CD14-positive monocyte (primary cell): ENCODE measurements at regions not wholly inside any gene's neighbourhood (a gene's known extent, or its start where the extent isn't known, plus 50 kb on each side); places are given as distances from the start of the nearest gene placed in this dataset.

Source experiments
- DNase-seq, 3 donors: peaks; one replicate each; pipeline ENCODE4 v3.0.0-alpha.2; 2011 to 2022
- H2AFZ ChIP-seq: 2 replicates; pipeline ENCODE4 v1.6.0; 2012; ENCODE audit warnings: mild to moderate bottlenecking, low read depth, low read length, inconsistent platforms; ENCODE audit not compliant: insufficient read depth, poor library complexity, severe bottlenecking
- H3K27ac ChIP-seq, 2 donors: 1 replicate in 1 of 2; 2 replicates in 1 of 2; pipeline ENCODE4 v1.5.1; 2012 to 2013; ENCODE audit warnings: low read length in 2 of 2, control low read depth in 1 of 2, inconsistent platforms in 1 of 2, low read depth in 1 of 2, mild to moderate bottlenecking in 1 of 2
- H3K27me3 ChIP-seq, 2 donors: one replicate each; pipeline versions ENCODE4 v1.6.0 to v1.6.1; 2011 to 2013; ENCODE audit warnings: low read length in 2 of 2; ENCODE audit not compliant: control insufficient read depth in 2 of 2, insufficient read depth in 2 of 2
- H3K36me3 ChIP-seq, 2 donors: replicated peaks in 1 of 2; 1 replicate in 1 of 2; 2 replicates in 1 of 2; pipeline versions ENCODE4 v1.5.1 to v1.6.1; 2012 to 2013; ENCODE audit warnings: low read length in 2 of 2, control low read depth in 1 of 2, inconsistent platforms in 1 of 2, mild to moderate bottlenecking in 1 of 2; ENCODE audit not compliant: insufficient read depth in 2 of 2, control insufficient read depth in 1 of 2
- H3K4me1 ChIP-seq, 2 donors: 1 replicate in 1 of 2; 2 replicates in 1 of 2; pipeline versions ENCODE4 v1.5.1 to v1.6.1; 2012 to 2013; ENCODE audit warnings: low read length in 2 of 2, control low read depth in 1 of 2, inconsistent platforms in 1 of 2, mild to moderate bottlenecking in 1 of 2, moderate library complexity in 1 of 2; ENCODE audit not compliant: insufficient read depth in 2 of 2, control insufficient read depth in 1 of 2
- H3K4me2 ChIP-seq: replicated peaks from 2 replicates; pipeline ENCODE3; 2012; ENCODE audit warnings: low read length, moderate library complexity, mild to moderate bottlenecking; ENCODE audit not compliant: poor library complexity, severe bottlenecking; ENCODE audit errors: extremely low read depth
- H3K4me3 ChIP-seq, 3 experiments: fragments of 200-600 bp in 1 of 3; sonication (generic) in 1 of 3; replicated peaks in 1 of 3; 1 replicate in 2 of 3; 2 replicates in 1 of 3; pipeline ENCODE4 v1.5.1; 2011 to 2013; ENCODE audit warnings: low read length in 3 of 3, mild to moderate bottlenecking in 3 of 3, control low read depth in 2 of 3, low read depth in 2 of 3, inconsistent platforms in 1 of 3, moderate library complexity in 1 of 3
- H3K79me2 ChIP-seq: 2 replicates; pipeline ENCODE4 v1.6.0; 2012; ENCODE audit warnings: mild to moderate bottlenecking, control low read depth, inconsistent platforms, low read length, moderate library complexity; ENCODE audit not compliant: insufficient read depth
- H3K9ac ChIP-seq: 2 replicates; pipeline ENCODE4 v1.6.0; 2017; ENCODE audit warnings: low read length, mild to moderate bottlenecking; ENCODE audit not compliant: insufficient read depth, poor library complexity, severe bottlenecking
- H3K9me3 ChIP-seq, 2 donors: replicated peaks in 1 of 2; 1 replicate in 1 of 2; 2 replicates in 1 of 2; pipeline versions ENCODE4 v1.5.1 to v1.6.1; 2012 to 2013; ENCODE audit warnings: low read length in 2 of 2, control low read depth in 1 of 2; ENCODE audit not compliant: control insufficient read depth in 1 of 2, insufficient read depth in 1 of 2
- H4K20me1 ChIP-seq: 2 replicates; pipeline ENCODE4 v1.6.0; 2012; ENCODE audit warnings: mild to moderate bottlenecking, low read length, control low read depth, moderate library complexity; ENCODE audit not compliant: insufficient read depth
- H3K27ac Mint-ChIP-seq, 7 donors: one replicate each; pipeline ENCODE4 v1.8.0; 2020; ENCODE audit warnings: mild to moderate bottlenecking in 7 of 7, mixed read lengths in 7 of 7, moderate library complexity in 6 of 7, inconsistent platforms in 2 of 7
- H3K27me3 Mint-ChIP-seq, 3 donors: one replicate each; pipeline ENCODE4 v1.8.0; 2021 to 2022; ENCODE audit warnings: low read depth in 3 of 3, mild to moderate bottlenecking in 3 of 3, mixed read lengths in 3 of 3, moderate library complexity in 3 of 3, inconsistent platforms in 1 of 3
- H3K36me3 Mint-ChIP-seq, 2 donors: one replicate each; pipeline ENCODE4 v1.8.0; 2020; ENCODE audit warnings: mixed read lengths in 2 of 2, inconsistent platforms in 1 of 2, mild to moderate bottlenecking in 1 of 2
- H3K4me1 Mint-ChIP-seq: one replicate; pipeline ENCODE4 v1.8.0; 2020; ENCODE audit warnings: mild to moderate bottlenecking, mixed read lengths
- H3K4me3 Mint-ChIP-seq, 2 donors: one replicate each; pipeline ENCODE4 v1.8.0; 2020; ENCODE audit warnings: mild to moderate bottlenecking in 2 of 2, mixed read lengths in 2 of 2, moderate library complexity in 1 of 2
- H3K9me3 Mint-ChIP-seq, 7 donors: one replicate each; pipeline ENCODE4 v1.8.0; 2020 to 2022; ENCODE audit warnings: mixed read lengths in 7 of 7, mild to moderate bottlenecking in 6 of 7, moderate library complexity in 6 of 7, inconsistent platforms in 2 of 7
- WGBS: methylation state at CpG from one replicate; pipeline ENCODE4 v1.1.5; 2013; ENCODE audit warnings: missing lambda C conversion rate; ENCODE audit not compliant: insufficient coverage; 5-methylcytosine and 5-hydroxymethylcytosine counted together
- intact Hi-C, 2 donors: fragments of 100-400 bp; cut with micrococcal nuclease; formaldehyde crosslinking; loops; one replicate each; pipeline versions ENCODE4 v1.15.0 to v1.15.1; 2023
- TF ChIP-seq, protein P1 (sequence below): fragments of 200-600 bp; IDR thresholded peaks from one replicate; pipeline ENCODE4 v1.8.0; 2022; ENCODE audit warnings: antibody characterized with exemption, mild to moderate bottlenecking

DNA sequence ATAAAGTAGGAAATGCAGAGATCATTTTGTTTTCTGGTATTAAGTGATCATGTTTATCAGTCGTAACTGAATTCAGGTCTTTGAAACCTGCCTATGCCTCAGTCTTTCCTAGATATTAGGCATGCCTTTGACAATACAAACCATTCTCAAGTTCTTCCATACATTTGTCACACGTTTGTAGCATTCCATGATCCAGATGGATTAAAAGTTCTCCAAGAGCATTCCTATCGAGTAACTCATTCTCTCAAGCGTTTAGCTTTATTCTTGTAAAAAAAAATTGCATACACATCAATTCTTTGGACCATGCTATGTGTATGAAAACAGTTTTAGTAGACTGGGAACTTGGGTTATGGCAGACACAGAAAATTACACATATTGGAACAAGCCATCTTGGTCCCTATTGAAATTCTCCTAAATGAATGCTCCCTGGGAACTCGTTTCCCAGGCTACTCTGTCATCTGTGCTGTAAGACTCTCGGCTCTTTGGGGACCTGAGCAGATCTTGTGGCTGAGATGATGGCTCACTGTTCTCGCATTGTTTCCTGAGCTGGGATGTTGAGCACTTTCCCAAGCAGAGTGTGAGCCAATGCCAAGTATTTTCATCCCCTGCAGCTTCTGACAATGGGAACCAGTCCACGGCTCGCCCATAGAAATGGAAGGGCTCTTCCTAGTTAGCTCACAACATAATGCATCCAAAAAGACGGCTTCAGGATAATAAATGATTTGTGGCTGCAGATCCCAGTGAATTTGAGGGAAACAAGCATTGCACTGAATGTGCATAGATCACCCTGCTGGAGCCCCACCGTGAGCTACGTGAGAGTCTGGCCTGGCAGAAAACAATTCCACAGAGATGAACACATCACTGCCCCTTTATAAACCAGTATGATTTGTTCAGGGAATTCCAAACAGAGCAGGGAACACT is 230.2 kb downstream of the IRX1 start:
- no peak overlapping the region for H3K4me2 ChIP-seq
- no peaks in the 10 kb centered on the region for H3K4me1 ChIP-seq
- no peaks in the 10 kb centered on the region for H3K27me3 ChIP-seq
- no peak overlapping the region for H3K4me3 Mint-ChIP-seq
- H2AFZ ChIP-seq = no peak overlapping the region
- peaks cover 0 to 23% (median 6%) of the 10 kb centered on the region in 7 donors for H3K9me3 Mint-ChIP-seq
- intact Hi-C loops = no loop called here
- H3K79me2 ChIP-seq = no peaks in the 10 kb centered on the region
- H3K4me1 Mint-ChIP-seq = no peaks in the 10 kb centered on the region
- no peaks in the 10 kb centered on the region for H3K36me3 ChIP-seq
- H3K36me3 Mint-ChIP-seq = no peaks in the 10 kb centered on the region
- no peak overlapping the region for H3K4me3 ChIP-seq
- DNase-seq = no peak
- H3K9ac ChIP-seq = no peak overlapping the region
- WGBS = 92% methylated on average over 5 of the region's 12 CpGs
- no peaks in the 10 kb centered on the region for H4K20me1 ChIP-seq
- peaks cover 2 to 4% (median 2%) of the 10 kb centered on the region in 3 donors for H3K27me3 Mint-ChIP-seq
- no peak overlapping the region for H3K27ac Mint-ChIP-seq
- no peak overlapping the region for H3K27ac ChIP-seq
- H3K9me3 ChIP-seq = no peaks in the 10 kb centered on the region
- TF ChIP-seq, protein P1, sequence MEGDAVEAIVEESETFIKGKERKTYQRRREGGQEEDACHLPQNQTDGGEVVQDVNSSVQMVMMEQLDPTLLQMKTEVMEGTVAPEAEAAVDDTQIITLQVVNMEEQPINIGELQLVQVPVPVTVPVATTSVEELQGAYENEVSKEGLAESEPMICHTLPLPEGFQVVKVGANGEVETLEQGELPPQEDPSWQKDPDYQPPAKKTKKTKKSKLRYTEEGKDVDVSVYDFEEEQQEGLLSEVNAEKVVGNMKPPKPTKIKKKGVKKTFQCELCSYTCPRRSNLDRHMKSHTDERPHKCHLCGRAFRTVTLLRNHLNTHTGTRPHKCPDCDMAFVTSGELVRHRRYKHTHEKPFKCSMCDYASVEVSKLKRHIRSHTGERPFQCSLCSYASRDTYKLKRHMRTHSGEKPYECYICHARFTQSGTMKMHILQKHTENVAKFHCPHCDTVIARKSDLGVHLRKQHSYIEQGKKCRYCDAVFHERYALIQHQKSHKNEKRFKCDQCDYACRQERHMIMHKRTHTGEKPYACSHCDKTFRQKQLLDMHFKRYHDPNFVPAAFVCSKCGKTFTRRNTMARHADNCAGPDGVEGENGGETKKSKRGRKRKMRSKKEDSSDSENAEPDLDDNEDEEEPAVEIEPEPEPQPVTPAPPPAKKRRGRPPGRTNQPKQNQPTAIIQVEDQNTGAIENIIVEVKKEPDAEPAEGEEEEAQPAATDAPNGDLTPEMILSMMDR = no peak

DNA sequence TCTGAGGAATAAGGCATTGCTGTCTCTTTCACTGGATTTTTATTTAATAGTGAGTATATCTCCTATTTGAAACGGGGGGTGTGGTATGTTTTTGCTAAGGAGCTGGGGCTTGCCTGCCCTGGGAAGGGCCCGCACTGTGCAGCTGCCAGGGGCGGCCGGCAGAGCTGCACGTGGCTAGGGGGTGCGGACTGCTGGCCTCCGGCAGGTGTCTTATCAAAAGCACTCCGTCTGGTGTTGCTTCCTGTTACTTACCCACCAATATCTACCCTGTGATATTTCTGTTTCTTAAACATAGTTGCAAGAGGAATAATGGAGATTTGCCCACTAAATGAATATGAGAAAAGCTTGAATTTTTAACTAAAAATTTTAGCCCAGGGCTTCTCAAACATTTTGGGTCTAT is 232.0 kb downstream of the IRX1 start:
- peaks cover 2 to 4% (median 2%) of the 10 kb centered on the region in 3 donors for H3K27me3 Mint-ChIP-seq
- Histone ChIP-seq H3K4me3 (no peak overlapping the region), H3K9ac (no peak overlapping the region), H3K27ac (no peak overlapping the region), H3K4me1 (no peaks in the 10 kb centered on the region), H3K27me3 (no peaks in the 10 kb centered on the region), H3K79me2 (no peaks in the 10 kb centered on the region), H2AFZ (no peak overlapping the region), H3K4me2 (no peak overlapping the region), H3K9me3 (no peaks in the 10 kb centered on the region), H4K20me1 (no peaks in the 10 kb centered on the region), H3K36me3 (no peaks in the 10 kb centered on the region)
- H3K27ac Mint-ChIP-seq = no peak overlapping the region
- H3K4me3 Mint-ChIP-seq = no peak overlapping the region
- intact Hi-C loops = no loop called here
- peaks cover 0 to 17% (median 8%) of the 10 kb centered on the region in 7 donors for H3K9me3 Mint-ChIP-seq
- TF ChIP-seq, protein P1 = no peak
- 0% methylated on average over 1 of the region's 8 CpGs for WGBS
- H3K36me3 Mint-ChIP-seq = no peaks in the 10 kb centered on the region
- DNase-seq = no peak
- no peaks in the 10 kb centered on the region for H3K4me1 Mint-ChIP-seq
